Muscle layer of colon (tissue), 2 donors: ENCODE measurements at regions not wholly inside any gene's neighbourhood (a gene's known extent, or its start where the extent isn't known, plus 50 kb on each side); places are given as distances from the start of the nearest gene placed in this dataset.

ENCODE experiments used
- H3K27ac ChIP-seq: one replicate; pipeline ENCODE4 v1.7.0; 2013; ENCODE audit warnings: low read depth, mild to moderate bottlenecking, low read length, moderate library complexity
- H3K27me3 ChIP-seq, 2 donors: one replicate each; pipeline ENCODE4 v1.7.0; 2013; ENCODE audit warnings: low read length in 2 of 2, mild to moderate bottlenecking in 2 of 2; ENCODE audit not compliant: insufficient read depth in 2 of 2, control insufficient read depth in 1 of 2
- H3K36me3 ChIP-seq: one replicate; pipeline ENCODE4 v1.7.0; 2013; ENCODE audit warnings: mild to moderate bottlenecking, low read length; ENCODE audit not compliant: insufficient read depth
- H3K4me1 ChIP-seq: one replicate; pipeline ENCODE4 v1.7.0; 2013; ENCODE audit warnings: mild to moderate bottlenecking, low read length; ENCODE audit not compliant: insufficient read depth
- H3K4me3 ChIP-seq, 2 donors: one replicate each; pipeline ENCODE4 v1.7.0; 2013; ENCODE audit warnings: low read length in 2 of 2, low read depth in 1 of 2, mild to moderate bottlenecking in 1 of 2, moderate library complexity in 1 of 2
- H3K9ac ChIP-seq: one replicate; pipeline ENCODE4 v1.7.0; 2013; ENCODE audit warnings: low read length
- H3K9me3 ChIP-seq: one replicate; pipeline ENCODE4 v1.7.0; 2013; ENCODE audit warnings: mild to moderate bottlenecking, low read length
- donor health status: abdominal sarcoma.
- donor health status: Adenocarcinoma of cecum.

GRCh38 chr11:127247261-127247851 lies 246.8 kb upstream of the KIRREL3 start:
- Histone ChIP-seq H3K27me3 (no peaks in the 10 kb centered on the region), H3K4me3 (no peak overlapping the region), H3K9me3 (no peaks in the 10 kb centered on the region), H3K9ac (no peak overlapping the region), H3K27ac (no peak overlapping the region), H3K4me1 (no peaks in the 10 kb centered on the region), H3K36me3 (no peaks in the 10 kb centered on the region)

DNA sequence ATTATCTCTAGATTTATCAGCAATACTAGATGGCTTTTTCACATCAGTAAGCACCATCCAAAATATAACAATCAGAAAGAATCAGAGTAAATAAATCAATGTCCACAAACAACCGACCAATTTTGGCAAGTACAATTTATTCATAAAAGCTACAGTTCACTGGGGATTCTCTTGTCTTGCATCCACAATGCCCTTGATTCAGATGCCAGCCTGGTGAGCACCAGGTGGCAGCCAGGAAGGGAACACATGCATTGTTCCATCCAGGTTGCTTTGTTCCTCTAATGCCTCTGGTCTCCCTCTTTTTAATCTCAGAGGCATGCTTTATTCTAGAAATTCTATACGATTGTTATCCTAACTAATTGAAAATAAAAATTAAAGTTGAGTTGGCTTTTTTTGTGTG lies 242.1 kb upstream of the KIRREL3 start:
- H3K4me3 ChIP-seq: no peak overlapping the region
- H3K27me3 ChIP-seq: no peaks in the 10 kb centered on the region
- H3K4me1 ChIP-seq: no peaks in the 10 kb centered on the region

GRCh38 chr11:127238321-127238720 lies 237.8 kb upstream of the KIRREL3 start:
- Histone ChIP-seq H3K36me3 (no peaks in the 10 kb centered on the region), H3K9me3 (no peaks in the 10 kb centered on the region), H3K27me3 (no peaks in the 10 kb centered on the region), H3K27ac (no peak overlapping the region), H3K4me1 (no peaks in the 10 kb centered on the region), H3K4me3 (no peak overlapping the region), H3K9ac (no peak overlapping the region)

More for the DNA sequence above, 242.1 kb upstream of the KIRREL3 start:
- Histone ChIP-seq H3K27ac (no peak overlapping the region), H3K9me3 (no peaks in the 10 kb centered on the region), H3K36me3 (no peaks in the 10 kb centered on the region), H3K9ac (no peak overlapping the region)

GRCh38 chr11:127236776-127237175 lies 236.2 kb upstream of the KIRREL3 start:
- Histone ChIP-seq H3K9me3 (no peaks in the 10 kb centered on the region), H3K4me1 (no peaks in the 10 kb centered on the region), H3K27ac (no peak overlapping the region), H3K36me3 (no peaks in the 10 kb centered on the region), H3K9ac (no peak overlapping the region), H3K4me3 (no peak overlapping the region), H3K27me3 (no peaks in the 10 kb centered on the region)

DNA sequence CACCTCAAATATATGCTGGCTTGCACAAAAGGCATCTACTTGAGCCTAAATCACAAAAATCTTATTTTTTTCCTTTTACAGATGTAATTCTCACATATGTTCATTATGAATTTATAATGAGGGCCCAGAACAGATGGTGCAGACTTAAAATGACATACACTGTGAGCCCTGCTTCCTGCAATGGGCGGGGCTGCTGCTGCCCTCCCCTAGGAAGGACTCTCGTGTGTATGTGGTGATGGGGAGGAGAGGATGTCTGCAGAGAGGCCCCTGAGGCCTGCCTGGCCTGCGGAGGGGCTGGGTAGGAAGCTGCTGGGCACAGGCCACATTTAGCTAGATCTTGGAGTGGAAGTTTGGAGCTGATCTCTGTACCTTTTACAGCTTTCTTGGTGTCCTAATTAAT lies 233.4 kb upstream of the KIRREL3 start:
- no peak overlapping the region for H3K9ac ChIP-seq
- H3K4me1 ChIP-seq: no peaks in the 10 kb centered on the region
- H3K27me3 ChIP-seq: no peaks in the 10 kb centered on the region
- no peak overlapping the region for H3K4me3 ChIP-seq
- no peaks in the 10 kb centered on the region for H3K9me3 ChIP-seq
- H3K36me3 ChIP-seq: no peaks in the 10 kb centered on the region
- H3K27ac ChIP-seq: no peak overlapping the region

DNA sequence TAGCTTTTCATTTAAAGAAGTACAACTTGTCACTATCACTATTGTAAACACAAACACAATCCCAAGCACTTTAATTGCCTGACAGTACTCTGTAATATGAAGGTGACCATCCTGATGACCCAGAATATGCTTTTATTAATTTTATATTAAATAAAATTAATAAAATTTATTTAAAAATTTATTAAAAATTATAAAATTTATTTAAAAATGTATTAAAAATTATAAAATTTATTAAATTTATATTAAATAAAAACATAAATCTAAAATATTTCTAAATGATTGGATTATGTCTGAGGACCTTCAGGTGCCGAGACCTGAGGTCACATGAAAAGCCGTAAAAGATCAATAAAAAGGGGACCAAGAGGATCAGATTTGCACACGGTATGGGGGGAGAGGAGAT lies 229.8 kb upstream of the KIRREL3 start:
- Histone ChIP-seq H3K4me1 (no peaks in the 10 kb centered on the region), H3K4me3 (no peak overlapping the region), H3K9me3 (no peaks in the 10 kb centered on the region), H3K27ac (no peak overlapping the region), H3K27me3 (no peaks in the 10 kb centered on the region), H3K36me3 (no peaks in the 10 kb centered on the region), H3K9ac (no peak overlapping the region)

DNA sequence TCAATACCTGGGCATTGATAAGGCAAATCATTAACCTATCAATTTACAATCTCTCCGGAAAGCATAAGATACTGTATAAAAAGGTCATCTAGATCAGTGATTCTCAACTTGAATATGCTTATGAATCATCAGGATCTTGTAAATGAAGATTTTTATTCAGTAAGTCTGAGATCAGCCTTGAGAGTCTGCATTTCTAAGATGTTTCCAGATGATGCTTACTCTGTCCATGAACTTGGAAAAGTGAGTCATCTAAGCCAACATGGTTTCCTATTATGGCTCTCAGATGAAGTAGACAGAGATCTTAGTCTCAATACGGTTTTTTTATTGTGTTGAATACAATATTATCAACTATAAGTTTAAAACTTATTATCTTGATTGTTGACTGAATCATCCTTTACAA lies 226.4 kb upstream of the KIRREL3 start:
- no peak overlapping the region for H3K27ac ChIP-seq
- H3K9ac ChIP-seq: no peak overlapping the region
- no peaks in the 10 kb centered on the region for H3K4me1 ChIP-seq
- H3K9me3 ChIP-seq: no peaks in the 10 kb centered on the region
- H3K27me3 ChIP-seq: no peaks in the 10 kb centered on the region
- H3K36me3 ChIP-seq: no peaks in the 10 kb centered on the region
- no peak overlapping the region for H3K4me3 ChIP-seq

DNA sequence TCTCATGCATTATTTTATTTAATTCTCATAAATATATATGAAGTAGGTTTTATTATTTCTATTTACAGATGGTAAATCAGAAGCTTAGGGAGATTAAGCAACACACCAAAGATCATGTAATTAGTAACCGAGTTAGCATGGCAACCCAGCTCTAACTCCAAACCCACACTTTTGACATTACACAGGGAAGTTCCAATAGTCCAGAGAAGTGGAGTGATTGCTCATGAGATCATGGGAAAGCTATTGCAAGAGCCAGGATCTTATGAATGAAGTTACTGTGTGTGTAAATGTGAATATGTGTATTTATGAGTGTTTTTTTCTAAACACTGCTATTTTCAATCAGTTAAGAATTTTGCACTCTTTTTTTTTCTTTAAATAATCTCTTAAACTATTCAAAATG lies 225.8 kb upstream of the KIRREL3 start:
- Histone ChIP-seq H3K27ac (no peak overlapping the region), H3K36me3 (no peaks in the 10 kb centered on the region), H3K4me3 (no peak overlapping the region), H3K4me1 (no peaks in the 10 kb centered on the region), H3K27me3 (no peaks in the 10 kb centered on the region), H3K9me3 (no peaks in the 10 kb centered on the region), H3K9ac (no peak overlapping the region)

DNA sequence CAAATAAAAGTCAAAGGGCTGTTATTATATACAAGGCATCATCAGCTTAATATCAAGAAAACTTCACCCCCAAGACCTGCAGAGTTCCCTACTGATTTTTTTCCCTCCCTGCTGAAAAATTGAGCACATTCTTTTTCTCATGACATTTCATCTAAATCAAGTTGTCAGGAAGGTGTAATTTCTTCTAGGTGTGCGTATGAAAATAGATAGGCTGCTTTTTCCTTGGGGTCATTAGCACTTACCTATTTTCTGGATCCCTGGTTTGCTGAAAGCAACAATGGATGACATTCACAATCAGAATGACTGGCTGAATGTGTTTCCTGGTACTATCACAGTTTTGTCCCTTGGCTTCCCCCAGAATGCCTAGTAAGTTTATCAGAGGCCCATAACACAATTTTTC lies 225.0 kb upstream of the KIRREL3 start:
- Histone ChIP-seq H3K27me3 (no peaks in the 10 kb centered on the region), H3K27ac (no peak overlapping the region), H3K9me3 (no peaks in the 10 kb centered on the region)

DNA sequence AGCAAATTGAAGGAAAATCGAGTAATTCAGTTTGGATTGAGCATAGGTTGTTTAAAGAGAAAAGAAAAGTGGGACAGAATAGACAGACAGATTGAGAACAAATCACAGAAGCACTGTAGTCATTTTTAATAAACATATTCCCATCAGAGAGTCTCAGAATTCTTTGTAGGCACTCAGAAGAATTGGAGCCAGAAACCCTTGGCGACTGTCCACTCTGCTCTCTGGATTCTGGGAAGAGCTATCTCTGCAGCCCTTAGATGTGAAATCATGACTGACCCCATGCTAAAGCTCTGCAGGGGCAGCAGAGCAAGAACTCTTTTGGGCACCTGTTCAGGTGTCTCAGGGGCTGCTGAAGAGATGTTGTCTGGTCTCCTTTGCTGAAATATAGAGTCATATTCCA lies 223.7 kb upstream of the KIRREL3 start:
- no peaks in the 10 kb centered on the region for H3K27me3 ChIP-seq
- H3K36me3 ChIP-seq: no peaks in the 10 kb centered on the region
- H3K9ac ChIP-seq: no peak overlapping the region
- no peaks in the 10 kb centered on the region for H3K4me1 ChIP-seq
- H3K27ac ChIP-seq: no peak overlapping the region
- H3K9me3 ChIP-seq: no peaks in the 10 kb centered on the region
- no peak overlapping the region for H3K4me3 ChIP-seq

More for the DNA sequence above, 225.0 kb upstream of the KIRREL3 start:
- H3K4me1 ChIP-seq: no peaks in the 10 kb centered on the region
- H3K9ac ChIP-seq: no peak overlapping the region
- no peak overlapping the region for H3K4me3 ChIP-seq
- H3K36me3 ChIP-seq: no peaks in the 10 kb centered on the region

DNA sequence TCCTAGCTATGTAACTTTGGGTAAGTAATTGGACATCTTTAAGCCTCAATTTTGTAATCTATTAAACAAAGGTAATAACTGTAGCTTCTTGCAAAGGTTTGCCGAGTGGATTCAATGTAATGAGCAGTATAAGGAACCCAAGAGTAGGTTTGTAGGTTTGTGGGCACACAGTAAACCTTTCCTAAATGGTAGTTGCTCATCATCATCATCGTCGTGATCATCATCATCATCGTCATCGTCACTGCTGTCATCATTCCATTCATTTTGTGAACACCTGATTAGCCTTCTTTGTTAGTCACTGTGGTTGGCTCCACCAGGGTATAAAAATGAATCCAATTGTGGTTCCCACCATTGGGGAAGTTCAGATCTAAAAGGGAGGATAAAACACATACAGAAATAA lies 223.1 kb upstream of the KIRREL3 start:
- H3K36me3 ChIP-seq: no peaks in the 10 kb centered on the region
- H3K4me1 ChIP-seq: no peaks in the 10 kb centered on the region

DNA sequence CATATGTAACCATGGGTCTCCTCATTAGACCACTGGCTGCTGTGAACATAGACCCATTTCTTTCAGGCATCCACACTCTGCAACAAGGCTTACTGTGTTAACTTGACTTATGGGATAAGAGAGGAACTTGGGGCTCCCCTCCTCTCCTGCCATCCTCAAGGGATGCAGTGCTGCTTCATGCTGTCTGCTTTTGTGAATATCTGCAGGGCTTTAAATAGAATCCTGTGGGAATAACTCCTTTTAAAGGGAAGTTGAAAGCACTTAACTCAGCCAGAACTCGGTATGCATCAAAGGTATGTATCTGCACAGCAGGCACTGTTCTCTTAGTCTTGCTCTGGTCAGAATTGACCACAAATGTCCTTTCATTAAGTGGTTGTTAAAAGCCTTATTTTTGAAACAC lies 222.5 kb upstream of the KIRREL3 start:
- Histone ChIP-seq H3K36me3 (no peaks in the 10 kb centered on the region), H3K4me1 (no peaks in the 10 kb centered on the region), H3K9me3 (no peaks in the 10 kb centered on the region), H3K4me3 (no peak overlapping the region), H3K9ac (no peak overlapping the region), H3K27me3 (no peaks in the 10 kb centered on the region), H3K27ac (no peak overlapping the region)

More for the DNA sequence above, 223.1 kb upstream of the KIRREL3 start:
- H3K9me3 ChIP-seq: no peaks in the 10 kb centered on the region
- H3K27ac ChIP-seq: no peak overlapping the region
- H3K27me3 ChIP-seq: no peaks in the 10 kb centered on the region
- no peak overlapping the region for H3K9ac ChIP-seq
- H3K4me3 ChIP-seq: no peak overlapping the region
